Activated T-cell treated with anti-CD3 and anti-CD28 coated beads for 48 hours (primary cell): ENCODE measurements at regions not wholly inside any gene's neighbourhood (a gene's known extent, or its start where the extent isn't known, plus 50 kb on each side); places are given as distances from the start of the nearest gene placed in this dataset.
A peak's percentile ranks its signal among the peaks of the same experiment; 100 is the strongest.

ENCODE experiments used
- DNase-seq: peaks from one replicate; pipeline ENCODE4 v3.0.0-alpha.2; 2020; ENCODE audit warnings: low read depth

DNA sequence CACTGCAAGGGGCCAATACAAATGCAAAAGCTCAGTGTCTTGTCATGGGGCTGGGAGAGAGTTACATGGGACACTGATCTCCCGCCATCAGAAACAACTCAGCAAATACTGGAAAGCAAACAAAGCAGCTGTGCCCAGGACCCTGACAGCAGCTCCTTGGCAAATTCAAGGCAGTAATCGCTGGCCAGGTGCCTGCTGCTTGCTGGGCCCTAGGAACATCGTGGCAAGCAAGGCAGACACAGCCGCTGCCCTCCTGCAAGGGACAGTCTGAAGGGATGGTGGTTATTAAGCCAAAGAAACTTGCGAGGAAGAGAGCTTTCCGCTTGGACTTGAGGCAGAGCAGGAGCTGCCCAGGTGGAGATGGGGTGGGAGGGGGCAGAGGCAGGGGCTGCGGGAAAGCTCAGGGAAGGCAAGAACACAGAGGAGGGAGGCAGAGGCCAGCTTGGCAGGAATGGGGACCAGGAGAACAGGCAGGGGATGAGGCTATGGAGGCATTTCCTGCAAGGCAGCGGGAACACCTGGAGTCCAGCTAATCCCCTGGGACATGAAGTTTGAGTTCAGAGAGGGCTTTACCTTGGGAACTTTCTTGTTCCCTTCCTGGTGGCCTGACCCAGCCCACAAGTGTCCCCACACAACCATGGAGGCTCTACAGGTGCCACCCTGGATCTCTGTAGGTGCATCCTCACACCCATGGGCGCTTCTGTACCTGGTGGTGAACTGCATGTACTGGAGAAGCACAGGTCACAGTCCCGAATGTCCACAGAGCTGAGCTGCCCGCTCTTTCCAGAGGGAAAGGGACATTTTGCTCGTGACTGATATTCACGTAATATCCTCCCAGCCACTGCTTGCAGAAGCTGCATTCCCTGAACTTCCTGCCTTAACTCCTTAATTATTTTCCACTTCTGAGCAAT lies 78.7 kb upstream of the ATP2B2 start:
- no peak for DNase-seq

DNA sequence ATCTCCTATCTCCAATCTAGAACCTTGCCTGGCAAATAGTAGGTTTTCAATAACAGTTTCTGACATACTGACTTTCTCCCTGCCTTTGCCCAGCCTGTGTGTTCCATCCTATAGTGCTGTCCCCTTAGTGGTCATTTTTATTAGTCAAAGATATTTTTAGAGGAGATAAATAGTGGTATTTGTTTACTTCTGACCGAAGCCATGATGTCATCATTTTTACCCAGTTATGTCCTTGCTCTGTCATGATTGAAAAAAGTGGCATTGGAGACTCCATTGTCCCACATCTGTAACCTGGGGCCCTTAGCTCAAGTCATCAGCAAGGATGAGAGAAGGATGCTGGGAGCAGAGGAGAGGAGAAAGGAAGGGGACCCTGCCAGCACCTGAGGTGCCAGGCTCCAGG lies 80.6 kb upstream of the ATP2B2 start:
- DNase-seq, result no peak

- peak; percentile 25 for DNase-seq
Observed at GRCh38 chr3:10594915-10595314, 89.5 kb upstream of the ATP2B2 start.

DNA sequence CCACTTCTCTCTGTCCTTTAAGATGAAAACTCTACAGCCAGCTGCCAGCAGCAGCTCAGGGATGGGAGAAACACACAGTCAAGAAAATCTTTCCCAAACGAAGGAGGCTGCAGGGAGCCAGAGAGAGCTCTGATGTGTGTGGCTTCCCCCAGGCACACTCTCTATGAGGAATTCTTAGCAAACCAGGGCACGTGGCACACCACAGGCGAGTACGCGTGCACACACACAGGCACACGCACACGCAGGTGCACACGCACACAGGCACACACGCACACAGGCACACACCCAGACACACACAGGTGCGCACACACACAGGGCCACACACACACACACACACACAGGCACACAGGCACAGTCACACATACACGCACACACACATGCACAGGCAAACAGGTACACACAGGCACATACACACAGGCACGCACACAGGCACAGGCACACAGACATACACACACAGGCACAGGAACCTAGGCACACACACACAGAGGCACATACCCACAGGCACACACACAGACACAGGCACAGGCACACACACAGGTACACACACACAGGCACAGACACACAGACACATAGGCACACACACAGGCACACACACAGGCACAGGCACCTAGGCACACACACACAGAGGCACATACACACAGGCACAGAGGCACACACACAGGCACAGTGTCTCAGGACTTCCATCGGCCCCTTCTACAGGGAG lies 91.5 kb upstream of the ATP2B2 start:
- no peak for DNase-seq

DNA sequence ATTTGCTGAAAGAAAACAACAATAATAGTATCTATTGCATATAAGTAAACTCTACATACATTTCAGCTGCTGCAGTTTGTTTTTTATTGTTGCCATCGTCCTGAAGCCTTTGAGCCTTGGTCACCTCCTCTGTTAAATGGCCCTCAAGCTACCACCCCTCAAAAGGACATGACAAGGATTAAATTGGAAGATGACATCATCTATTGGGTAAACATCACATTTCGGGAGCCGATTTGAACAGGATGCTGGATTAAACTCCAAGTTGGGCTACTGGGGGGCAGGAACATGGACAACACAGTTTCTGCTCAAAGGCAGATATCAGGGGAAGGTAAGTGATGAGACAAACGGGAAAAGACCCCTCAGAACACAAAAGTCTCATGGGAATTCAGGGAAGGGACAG lies 92.3 kb upstream of the ATP2B2 start:
- DNase-seq, result no peak

GRCh38 chr3:10599017-10599416 lies 93.6 kb upstream of the ATP2B2 start:
- no peak for DNase-seq

DNA sequence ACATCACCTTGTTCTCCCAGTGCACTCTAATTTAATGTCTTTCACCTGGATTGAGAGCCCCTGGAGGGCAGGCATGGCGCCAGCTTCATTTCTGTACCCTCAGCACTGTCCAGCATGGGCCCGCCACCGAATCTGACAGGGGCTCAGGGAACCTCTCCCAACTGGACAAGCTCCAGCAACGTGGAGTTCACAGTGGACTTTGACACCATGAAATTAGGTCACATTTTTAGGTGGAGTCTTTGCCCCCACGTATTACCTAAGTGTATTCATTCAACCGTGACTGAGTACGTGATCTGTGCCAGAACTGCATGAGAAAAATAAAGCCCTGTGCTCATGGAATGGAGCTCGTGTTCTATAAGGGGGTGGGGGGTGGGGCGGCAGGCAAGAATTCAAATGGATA lies 94.1 kb upstream of the ATP2B2 start:
- no peak for DNase-seq

GRCh38 chr3:10600296-10600714 lies 94.9 kb upstream of the ATP2B2 start:
- DNase-seq, result no peak

DNA sequence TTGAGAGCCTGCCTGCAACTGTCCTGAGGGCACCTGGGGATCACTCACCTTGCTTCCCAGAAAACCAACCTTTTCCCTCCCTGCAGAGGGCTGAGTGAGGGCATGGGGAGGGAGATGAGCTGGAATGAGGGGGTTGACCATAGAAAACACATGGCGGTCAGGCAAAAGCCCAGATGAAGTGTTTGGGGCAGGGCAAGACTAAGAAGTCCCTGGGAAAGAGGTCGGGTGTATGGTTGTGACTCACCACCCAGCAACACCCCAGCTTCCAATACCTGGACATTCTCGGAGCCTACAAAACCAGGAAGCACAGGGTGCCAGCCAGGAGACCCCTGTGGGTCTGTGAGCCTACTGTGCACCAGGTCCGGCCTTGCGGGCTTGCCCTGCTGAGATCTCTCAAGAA lies 95.3 kb upstream of the ATP2B2 start:
- DNase-seq, result no peak

- no peak for DNase-seq
Observed at GRCh38 chr3:10601151-10601856, 95.9 kb upstream of the ATP2B2 start.

DNA sequence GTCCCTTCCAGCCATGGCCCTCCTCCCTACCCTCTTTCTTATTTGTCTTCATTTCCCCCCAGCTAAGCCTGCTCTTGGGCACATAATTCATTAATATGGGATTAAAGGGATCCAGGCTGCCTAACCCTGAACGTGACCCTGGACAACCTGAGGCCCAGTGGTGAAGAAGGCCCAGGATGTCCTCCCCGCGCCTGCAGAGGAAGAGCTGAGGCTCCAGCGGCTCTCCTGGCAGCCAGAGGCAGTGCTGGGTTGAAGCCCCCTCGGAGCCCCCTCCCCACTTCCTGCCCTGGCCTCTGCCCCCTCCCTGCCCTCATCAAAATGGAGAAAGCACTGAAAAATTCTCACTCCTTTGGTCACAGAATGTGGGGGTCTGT lies 96.5 kb upstream of the ATP2B2 start:
- DNase-seq, result no peak

DNA sequence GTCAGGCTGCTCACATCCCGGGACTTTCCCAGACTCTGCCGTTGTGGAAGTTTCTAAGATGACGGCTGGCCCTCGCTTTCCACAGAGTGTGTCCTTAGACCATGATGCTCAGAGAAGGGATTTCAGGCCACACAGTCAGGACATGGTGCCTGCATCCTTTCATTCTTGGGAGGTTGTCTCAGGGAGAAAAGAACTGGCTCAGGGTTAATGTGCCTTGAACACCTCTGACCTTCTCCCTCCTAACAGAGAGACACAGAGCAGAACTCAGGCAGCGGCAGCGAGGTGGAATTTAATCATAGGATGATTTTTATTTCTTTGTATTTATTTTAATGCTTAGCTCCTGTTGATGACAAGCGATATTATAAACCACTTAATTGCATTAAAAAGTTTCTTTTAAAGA lies 96.9 kb upstream of the ATP2B2 start:
- DNase-seq, result no peak

DNA sequence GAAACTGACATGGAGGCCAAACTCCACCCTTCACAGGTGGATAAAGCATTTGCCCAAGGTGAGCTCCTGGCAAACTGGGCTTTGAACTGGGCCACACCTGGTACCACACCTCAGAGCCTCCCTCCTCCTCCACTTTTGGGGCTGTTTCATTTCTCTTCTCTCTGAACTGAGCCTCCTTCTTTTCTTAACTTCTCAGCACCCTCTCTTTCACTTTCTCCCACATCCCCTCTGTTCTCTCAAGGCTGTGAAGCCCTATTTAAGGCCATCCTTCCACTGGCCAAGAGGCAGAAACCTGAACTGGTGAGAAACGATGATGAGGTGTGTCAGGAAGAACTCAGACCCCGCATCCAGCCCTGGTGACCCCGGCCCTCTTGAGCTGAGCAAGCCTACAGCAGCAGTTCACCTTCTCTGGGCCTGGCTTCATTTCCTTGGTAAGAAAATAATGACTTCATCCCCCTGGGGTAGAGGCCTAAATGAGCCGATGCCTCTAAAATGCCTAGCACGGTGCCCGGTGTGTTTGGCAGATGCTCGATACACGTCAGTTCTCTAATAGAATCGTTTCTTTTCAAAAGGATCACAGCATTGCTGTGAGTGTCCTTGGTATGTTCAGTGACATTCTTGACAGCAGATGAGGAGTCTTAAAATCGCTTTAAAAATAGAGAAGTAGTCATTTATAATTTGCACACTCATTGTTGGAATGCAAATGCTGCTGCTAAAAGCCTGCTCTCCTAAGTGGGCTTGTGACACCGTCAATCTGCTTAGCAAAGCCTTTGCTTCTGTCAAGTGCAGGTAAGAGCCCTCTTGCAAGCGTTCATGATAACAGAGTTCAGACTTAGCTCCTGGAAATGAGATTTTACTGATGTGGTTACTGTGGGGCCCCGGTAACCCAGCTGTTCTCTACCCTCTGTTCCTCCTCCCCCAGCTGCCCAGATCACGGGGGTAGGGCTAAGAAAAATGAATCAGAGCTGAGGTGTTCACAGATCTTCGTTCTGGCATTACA lies 97.7 kb upstream of the ATP2B2 start:
- DNase-seq, result peak; percentile 40

GRCh38 chr3:10609134-10609533 lies 103.7 kb upstream of the ATP2B2 start:
- DNase-seq, result no peak

DNA sequence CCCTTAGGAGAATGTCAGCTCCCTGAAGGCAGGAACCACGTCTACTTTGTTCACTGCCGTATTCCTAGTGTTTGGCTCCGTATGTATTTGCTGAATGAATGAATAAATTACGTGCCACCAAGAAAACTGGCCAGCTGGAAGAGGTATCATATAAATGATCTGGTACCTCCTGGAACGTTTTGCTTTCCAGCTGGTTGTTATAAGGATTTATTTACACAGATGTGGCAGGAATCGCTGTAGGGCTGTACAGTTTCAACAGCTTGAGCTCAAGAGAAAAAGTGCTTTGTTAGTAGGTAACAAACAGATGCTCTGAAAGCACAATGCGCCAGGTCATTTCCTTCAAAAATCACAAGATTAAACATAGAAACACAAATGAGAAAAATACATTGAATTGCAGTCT lies 108.8 kb upstream of the ATP2B2 start:
- DNase-seq, result no peak

- DNase-seq, result no peak
Observed at GRCh38 chr3:10615715-10616114, 110.3 kb upstream of the ATP2B2 start.

- DNase-seq, result no peak
Observed at GRCh38 chr3:10616321-10616720, 110.9 kb upstream of the ATP2B2 start.

GRCh38 chr3:10619989-10620832 lies 114.8 kb upstream of the ATP2B2 start:
- no peak for DNase-seq

GRCh38 chr3:10620833-10621082 lies 115.4 kb upstream of the ATP2B2 start:
- no peak for DNase-seq

GRCh38 chr3:10623578-10624275 lies 118.3 kb upstream of the ATP2B2 start:
- no peak for DNase-seq
